IMR-90 (cell line): ENCODE measurements at regions not wholly inside any gene's neighbourhood (a gene's known extent, or its start where the extent isn't known, plus 50 kb on each side); places are given as distances from the start of the nearest gene placed in this dataset.

Source experiments
- ATAC-seq: fragments of 200-7000 bp; cut with Tn5 transposase; 2 replicates; pipeline ENCODE4 v1.9.1; 2020; ENCODE audit warnings: low read depth, mild to moderate bottlenecking, moderate library complexity
- BruUV-seq: library from RNA; stranded (reverse); fragments of 400-500 nt; replicated peaks from 2 replicates; lab custom pipeline; 2021; lab: Mats Ljungman, UMichigan
- CTCF ChIA-PET: fragments of 300-600 bp; formaldehyde crosslinking; extraction: SDS; loops from one replicate; lab custom pipeline; 2021; ENCODE audit warnings: antibody characterized with exemption; lab: Yijun Ruan, JAX
- POLR2A ChIA-PET: fragments of 300-600 bp; sonication (Branson Sonifier 250); formaldehyde crosslinking; loops from one replicate; lab custom pipeline; 2022; ENCODE audit warnings: antibody characterized with exemption; ENCODE audit not compliant: unreplicated experiment; lab: Charles Lee
- DNase-seq: peaks from one replicate; pipeline ENCODE4 v3.0.0; 2013
- H2AFZ ChIP-seq: replicated peaks from 2 replicates; pipeline ENCODE3; 2013; ENCODE audit warnings: low read length, mild to moderate bottlenecking; ENCODE audit not compliant: poor library complexity
- H2AK5ac ChIP-seq: 2 replicates; pipeline ENCODE4 v1.6.1; 2013; ENCODE audit warnings: low read depth, low read length, inconsistent platforms
- H2AK9ac ChIP-seq: replicated peaks from 2 replicates; pipeline ENCODE3; 2013; ENCODE audit warnings: mild to moderate bottlenecking, low read depth, low read length, moderate library complexity; ENCODE audit not compliant: poor library complexity
- H2BK120ac ChIP-seq: 2 replicates; pipeline ENCODE4 v1.6.1; 2013; ENCODE audit warnings: low read depth, low read length, inconsistent platforms
- H2BK15ac ChIP-seq: 3 replicates; pipeline ENCODE4 v1.6.1; 2013; ENCODE audit warnings: low read depth, low read length, inconsistent platforms
- H2BK20ac ChIP-seq: 2 replicates; pipeline ENCODE4 v1.6.1; 2013; ENCODE audit warnings: low read depth, mild to moderate bottlenecking, inconsistent platforms, low read length, moderate library complexity
- H2BK5ac ChIP-seq: 2 replicates; pipeline ENCODE4 v1.6.1; 2013; ENCODE audit warnings: mild to moderate bottlenecking, low read depth, low read length, inconsistent platforms; ENCODE audit not compliant: poor library complexity, severe bottlenecking
- H3K14ac ChIP-seq: replicated peaks from 2 replicates; pipeline ENCODE4 v1.6.1; 2013; ENCODE audit warnings: low read depth, low read length, inconsistent platforms
- H3K18ac ChIP-seq: 2 replicates; pipeline ENCODE4 v1.6.1; 2013; ENCODE audit warnings: low read depth, low read length, control low read depth
- H3K23ac ChIP-seq: 2 replicates; pipeline ENCODE4 v1.6.1; 2013; ENCODE audit warnings: low read depth, low read length, inconsistent platforms
- H3K27ac ChIP-seq: 2 replicates; pipeline ENCODE4 v1.5.1; 2013; ENCODE audit warnings: mild to moderate bottlenecking, control low read depth, low read length; ENCODE audit not compliant: insufficient read depth
- H3K27me3 ChIP-seq: 2 replicates; pipeline ENCODE4 v1.6.1; 2013; ENCODE audit warnings: low read length; ENCODE audit not compliant: control insufficient read depth, insufficient read depth
- H3K36me3 ChIP-seq: 2 replicates; pipeline ENCODE4 v1.6.1; 2013; ENCODE audit warnings: low read length, mixed read lengths; ENCODE audit not compliant: control insufficient read depth, insufficient read depth
- H3K4ac ChIP-seq: 2 replicates; pipeline ENCODE4 v1.6.1; 2013; ENCODE audit warnings: low read depth, low read length, inconsistent platforms
- H3K4me1 ChIP-seq: 2 replicates; pipeline ENCODE4 v1.6.1; 2013; ENCODE audit warnings: low read length, mixed read lengths; ENCODE audit not compliant: control insufficient read depth, insufficient read depth
- H3K4me2 ChIP-seq: 2 replicates; pipeline ENCODE4 v1.6.1; 2013; ENCODE audit warnings: low read depth, mild to moderate bottlenecking, control low read depth, low read length, moderate library complexity
- H3K4me3 ChIP-seq: 2 replicates; pipeline ENCODE4 v1.5.1; 2013; ENCODE audit warnings: low read depth, mild to moderate bottlenecking, control low read depth, low read length, moderate library complexity; ENCODE audit not compliant: insufficient read depth
- H3K56ac ChIP-seq: 2 replicates; pipeline ENCODE4 v1.6.1; 2013; ENCODE audit warnings: low read length, inconsistent platforms; ENCODE audit not compliant: insufficient read depth; ENCODE audit errors: extremely low read depth
- H3K79me1 ChIP-seq, 2 experiments: 2 replicates each; pipeline ENCODE4 v1.6.1; 2013; ENCODE audit warnings: low read length in 2 of 2, inconsistent platforms in 1 of 2, low read depth in 1 of 2
- H3K9ac ChIP-seq: 2 replicates; pipeline ENCODE4 v1.6.1; 2013; ENCODE audit warnings: low read depth, low read length, control low read depth
- H3K9me1 ChIP-seq: 2 replicates; pipeline ENCODE4 v1.6.1; 2013; ENCODE audit warnings: low read length, inconsistent platforms; ENCODE audit not compliant: insufficient read depth
- H3K9me3 ChIP-seq: 2 replicates; pipeline ENCODE4 v1.6.1; 2013; ENCODE audit warnings: low read length; ENCODE audit not compliant: control insufficient read depth, insufficient read depth
- H4K20me1 ChIP-seq: 2 replicates; pipeline ENCODE4 v1.6.1; 2013; ENCODE audit warnings: low read length, inconsistent platforms; ENCODE audit not compliant: insufficient read depth
- H4K5ac ChIP-seq: 2 replicates; pipeline ENCODE4 v1.6.1; 2013; ENCODE audit warnings: mild to moderate bottlenecking, low read depth, low read length, control low read depth
- H4K8ac ChIP-seq, 2 experiments: 2 replicates each; pipeline ENCODE4 v1.6.1; 2013; ENCODE audit warnings: low read depth in 2 of 2, low read length in 2 of 2, control low read depth in 1 of 2, inconsistent platforms in 1 of 2
- H4K91ac ChIP-seq: 2 replicates; pipeline ENCODE4 v1.6.1; 2013; ENCODE audit warnings: low read depth, low read length, inconsistent platforms; ENCODE audit not compliant: insufficient read depth
- BHLHE40 ChIP-seq: fragments of 150-350 bp; IDR thresholded peaks from 2 replicates; pipeline ENCODE4 v1.6.1; 2016; ENCODE audit warnings: mild to moderate bottlenecking, low read depth, low read length
- CEBPB ChIP-seq: IDR thresholded peaks from 2 replicates; pipeline ENCODE4 v1.6.1; 2012; ENCODE audit warnings: low read depth, low read length, improper control_type of control experiment
- CHD1 ChIP-seq: IDR thresholded peaks from 2 replicates; pipeline ENCODE4 v1.6.1; 2012; ENCODE audit warnings: low read depth, low read length, improper control_type of control experiment
- CTCF ChIP-seq: conservative IDR thresholded peaks from 2 replicates; pipeline ENCODE4 v1.5.1; 2012; ENCODE audit warnings: mild to moderate bottlenecking, low read depth, low read length, improper control_type of control experiment
- ELK1 ChIP-seq: fragments of 150-350 bp; IDR thresholded peaks from 2 replicates; pipeline ENCODE4 v1.6.1; 2016; ENCODE audit warnings: low read depth, mild to moderate bottlenecking, low read length, moderate library complexity, borderline replicate concordance
- FOS ChIP-seq: fragments of 150-350 bp; IDR thresholded peaks from 2 replicates; pipeline ENCODE4 v1.6.1; 2016; ENCODE audit warnings: low read depth, low read length
- MAFK ChIP-seq: IDR thresholded peaks from 2 replicates; pipeline ENCODE4 v1.6.1; 2012; ENCODE audit warnings: low read depth, low read length, improper control_type of control experiment
- MAZ ChIP-seq: IDR thresholded peaks from 2 replicates; pipeline ENCODE4 v1.6.1; 2012; ENCODE audit warnings: low read depth, mild to moderate bottlenecking, low read length, improper control_type of control experiment, moderate library complexity, borderline replicate concordance
- MXI1 ChIP-seq: IDR thresholded peaks from 2 replicates; pipeline ENCODE4 v1.6.1; 2012; ENCODE audit warnings: low read depth, mild to moderate bottlenecking, low read length, moderate library complexity, borderline replicate concordance
- NFE2L2 ChIP-seq: fragments of 150-350 bp; IDR thresholded peaks from 2 replicates; pipeline ENCODE4 v1.6.1; 2016; ENCODE audit warnings: low read depth, mild to moderate bottlenecking, low read length
- POLR2A ChIP-seq: IDR thresholded peaks from 2 replicates; pipeline ENCODE4 v1.6.1; 2012; ENCODE audit warnings: mild to moderate bottlenecking, low read depth, low read length
- RAD21 ChIP-seq: IDR thresholded peaks from 2 replicates; pipeline ENCODE4 v1.6.1; 2012; ENCODE audit warnings: low read length, improper control_type of control experiment
- RCOR1 ChIP-seq: IDR thresholded peaks from 2 replicates; pipeline ENCODE4 v1.6.1; 2012; ENCODE audit warnings: mild to moderate bottlenecking, low read length, improper control_type of control experiment; ENCODE audit not compliant: insufficient replicate concordance
- RFX5 ChIP-seq: IDR thresholded peaks from 2 replicates; pipeline ENCODE4 v1.8.0; 2012; ENCODE audit warnings: low read depth, mild to moderate bottlenecking, low read length, moderate library complexity
- SMC3 ChIP-seq: fragments of 150-350 bp; IDR thresholded peaks from 2 replicates; pipeline ENCODE4 v1.6.1; 2016; ENCODE audit warnings: low read depth, mild to moderate bottlenecking, antibody characterized with exemption, low read length, moderate library complexity
- WGBS, 2 experiments: methylation state at CpG; one replicate each; pipeline versions ENCODE4 v1.1.5 to v1.1.7; 2013; ENCODE audit warnings: missing lambda C conversion rate in 2 of 2; ENCODE audit not compliant: insufficient read length in 1 of 2; ENCODE audit errors: extremely low coverage in 2 of 2; 5-methylcytosine and 5-hydroxymethylcytosine counted together
- dilution Hi-C: fragments of 300-500 bp; cut with HindIII; formaldehyde crosslinking; loops from one replicate; pipeline ENCODE4 v1.14.3; 2018; ENCODE audit warnings: low sequenced_read_pairs; ENCODE audit not compliant: unreplicated experiment
- in situ Hi-C: fragments of 300-500 bp; cut with MboI; formaldehyde crosslinking; loops from 3 replicates; pipeline ENCODE4 v1.14.3; 2019; ENCODE audit warnings: low sequenced_read_pairs, inconsistent platforms, mixed read lengths
- intact Hi-C: fragments of 100-400 bp; cut with micrococcal nuclease; formaldehyde crosslinking; loops from 2 replicates; pipeline ENCODE4 v1.10.0; 2022
- TF ChIP-seq, protein P1 (sequence below): fragments of 150-350 bp; IDR thresholded peaks from 2 replicates; pipeline ENCODE4 v1.6.1; 2017; ENCODE audit warnings: mild to moderate bottlenecking, antibody characterized with exemption, low read length, low read depth

DNA sequence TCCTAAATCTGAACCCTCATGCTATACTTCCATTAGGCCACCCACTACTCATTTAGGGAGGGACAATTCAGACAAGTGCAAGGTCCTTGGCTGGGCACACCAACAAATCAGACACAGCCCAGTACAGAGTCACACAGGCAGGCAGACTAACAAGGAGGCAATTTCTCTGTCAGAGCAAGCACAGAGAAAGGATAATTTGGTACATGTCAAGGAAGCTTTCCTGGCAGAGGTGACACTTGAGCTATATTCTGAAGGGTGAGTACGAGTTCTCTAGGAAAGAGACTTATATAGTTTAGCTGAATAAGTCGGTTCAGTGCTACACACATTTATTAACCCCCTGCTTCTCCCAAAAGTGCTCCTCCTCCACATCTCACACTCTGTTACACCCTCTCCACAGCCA lies 455.9 kb downstream of the OMA1 start:
- WGBS, 2 experiments = 14% methylated on average over 1 of the region's 2 CpGs; no CpG with 5 or more reads in 1 of the 2 experiments
- Histone ChIP-seq H3K9me3 (no peaks in the 10 kb centered on the region), H2BK20ac (no peak overlapping the region), H3K23ac (no peak overlapping the region), H3K4me2 (no peak overlapping the region), H3K4ac (no peak overlapping the region), H3K27ac (no peak overlapping the region), H3K9me1 (no peaks in the 10 kb centered on the region), H4K8ac (no peak overlapping the region), H2BK15ac (no peak overlapping the region), H2AK9ac (no peak overlapping the region), H3K36me3 (no peaks in the 10 kb centered on the region), H3K4me3 (no peak overlapping the region), H2AFZ (no peak overlapping the region), H3K9ac (no peak overlapping the region), H2AK5ac (no peak overlapping the region), H3K14ac (no peak overlapping the region), H4K5ac (no peak overlapping the region), H4K20me1 (no peaks in the 10 kb centered on the region), H3K79me1 (no peaks in the 10 kb centered on the region), H4K91ac (no peak overlapping the region), H3K18ac (no peak overlapping the region), H2BK5ac (no peak overlapping the region), H2BK120ac (no peak overlapping the region), H3K4me1 (no peaks in the 10 kb centered on the region), H3K56ac (no peak overlapping the region), H3K27me3 (no peaks in the 10 kb centered on the region)
- in situ Hi-C loops = no loop called here
- BruUV-seq = no TSS peak
- ChIA-PET POLR2A (no interaction called here), CTCF (no interaction called here)
- DNase-seq (no peak), ATAC-seq (no peak)
- intact Hi-C loops = no loop called here
- TF ChIP-seq RFX5 = no peak
- no peak for TF ChIP-seq RCOR1
- TF ChIP-seq NFE2L2 = no peak
- no peak for TF ChIP-seq MAFK
- no peak for TF ChIP-seq POLR2A
- TF ChIP-seq BHLHE40 = no peak
- TF ChIP-seq MAZ = no peak
- no peak for TF ChIP-seq CTCF
- no peak for TF ChIP-seq ELK1
- TF ChIP-seq RAD21 = no peak
- no peak for TF ChIP-seq MXI1
- no peak for TF ChIP-seq FOS
- TF ChIP-seq, protein P1, sequence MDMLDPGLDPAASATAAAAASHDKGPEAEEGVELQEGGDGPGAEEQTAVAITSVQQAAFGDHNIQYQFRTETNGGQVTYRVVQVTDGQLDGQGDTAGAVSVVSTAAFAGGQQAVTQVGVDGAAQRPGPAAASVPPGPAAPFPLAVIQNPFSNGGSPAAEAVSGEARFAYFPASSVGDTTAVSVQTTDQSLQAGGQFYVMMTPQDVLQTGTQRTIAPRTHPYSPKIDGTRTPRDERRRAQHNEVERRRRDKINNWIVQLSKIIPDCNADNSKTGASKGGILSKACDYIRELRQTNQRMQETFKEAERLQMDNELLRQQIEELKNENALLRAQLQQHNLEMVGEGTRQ = no peak
- TF ChIP-seq CEBPB = no peak
- TF ChIP-seq CHD1 = no peak
- no peak for TF ChIP-seq SMC3
- dilution Hi-C loops = no loop called here
